Naive thymus-derived CD4-positive, alpha-beta T cell (primary cell): ENCODE measurements at regions not wholly inside any gene's neighbourhood (a gene's known extent, or its start where the extent isn't known, plus 50 kb on each side); places are given as distances from the start of the nearest gene placed in this dataset.

Experiments
- ATAC-seq: fragments of 150-1000 bp; cut with Tn5 transposase; 2 replicates; pipeline ENCODE4 v1.10.0; 2021; ENCODE audit warnings: mild to moderate bottlenecking, moderate library complexity
- CTCF ChIA-PET: fragments of 350-600 bp; sonication (Branson Sonifier 250); formaldehyde crosslinking; loops from one replicate; lab custom pipeline; 2021; ENCODE audit warnings: antibody characterized with exemption; lab: Charles Lee
- POLR2A ChIA-PET: fragments of 350-600 bp; sonication (Branson Sonifier 250); formaldehyde crosslinking; loops from one replicate; lab custom pipeline; 2021; ENCODE audit warnings: antibody characterized with exemption, inconsistent platforms; lab: Charles Lee
- DNase-seq, 9 donors: peaks; one replicate each; pipeline versions ENCODE4 v3.0.0 to v3.0.0-alpha.2; 2020 to 2022; ENCODE audit warnings: mixed read lengths in 1 of 9
- H3K27ac ChIP-seq: one replicate; pipeline ENCODE4 v1.7.0; 2013; ENCODE audit warnings: mild to moderate bottlenecking, low read depth, low read length, moderate library complexity
- H3K27me3 ChIP-seq, 2 donors: one replicate each; pipeline ENCODE4 v1.7.0; 2013; ENCODE audit warnings: low read length in 2 of 2, mild to moderate bottlenecking in 2 of 2, moderate library complexity in 2 of 2; ENCODE audit not compliant: control insufficient read depth in 2 of 2, insufficient read depth in 2 of 2
- H3K36me3 ChIP-seq, 3 experiments: 1 replicate in 2 of 3; 2 replicates in 1 of 3; pipeline ENCODE4 v1.7.0; 2013; ENCODE audit warnings: low read length in 3 of 3, mild to moderate bottlenecking in 3 of 3, moderate library complexity in 1 of 3; ENCODE audit not compliant: insufficient read depth in 3 of 3, control insufficient read depth in 2 of 3
- H3K4me1 ChIP-seq, 2 donors: one replicate each; pipeline ENCODE4 v1.7.0; 2013; ENCODE audit warnings: low read length in 2 of 2, mild to moderate bottlenecking in 2 of 2, moderate library complexity in 1 of 2; ENCODE audit not compliant: control insufficient read depth in 2 of 2, insufficient read depth in 2 of 2
- H3K4me3 ChIP-seq: 2 replicates; pipeline ENCODE4 v1.7.0; 2013; ENCODE audit warnings: mild to moderate bottlenecking, low read length
- H3K9me3 ChIP-seq, 3 experiments: 1 replicate in 2 of 3; 2 replicates in 1 of 3; pipeline ENCODE4 v1.7.0; 2013; ENCODE audit warnings: low read length in 3 of 3; ENCODE audit not compliant: control insufficient read depth in 2 of 3
- H3K27ac Mint-ChIP-seq, 9 donors: one replicate each; pipeline ENCODE4 v1.8.0; 2020 to 2022; ENCODE audit warnings: mixed read lengths in 9 of 9, mild to moderate bottlenecking in 8 of 9, moderate library complexity in 5 of 9, inconsistent platforms in 2 of 9
- H3K27me3 Mint-ChIP-seq, 5 donors: one replicate each; pipeline ENCODE4 v1.8.0; 2021 to 2022; ENCODE audit warnings: mixed read lengths in 5 of 5, mild to moderate bottlenecking in 1 of 5
- H3K36me3 Mint-ChIP-seq, 5 donors: one replicate each; pipeline ENCODE4 v1.8.0; 2020 to 2022; ENCODE audit warnings: mixed read lengths in 5 of 5, mild to moderate bottlenecking in 3 of 5, inconsistent platforms in 1 of 5
- H3K4me1 Mint-ChIP-seq, 7 donors: one replicate each; pipeline ENCODE4 v1.8.0; 2020 to 2022; ENCODE audit warnings: mixed read lengths in 7 of 7, mild to moderate bottlenecking in 3 of 7, inconsistent platforms in 1 of 7
- H3K4me3 Mint-ChIP-seq, 10 donors: one replicate each; pipeline ENCODE4 v1.8.0; 2020 to 2022; ENCODE audit warnings: mild to moderate bottlenecking in 10 of 10, mixed read lengths in 10 of 10, moderate library complexity in 6 of 10, inconsistent platforms in 2 of 10
- H3K9me3 Mint-ChIP-seq, 11 donors: one replicate each; pipeline ENCODE4 v1.8.0; 2020 to 2022; ENCODE audit warnings: mixed read lengths in 11 of 11, mild to moderate bottlenecking in 4 of 11, inconsistent platforms in 1 of 11, moderate library complexity in 1 of 11
- intact Hi-C, 2 donors: fragments of 100-400 bp; cut with micrococcal nuclease; formaldehyde crosslinking; loops; one replicate each; pipeline ENCODE4 v1.15.1; 2023

GRCh38 chr12:113546916-113547863 is 75.5 kb upstream of the LHX5 start:
- Histone ChIP-seq H3K27me3 (no peaks in the 10 kb centered on the region), H3K4me1 (no peaks in the 10 kb centered on the region), H3K9me3 (peaks cover 0 to 12% (median 0%) of the 10 kb centered on the region in 3 experiments), H3K36me3 (no peaks in the 10 kb centered on the region), H3K4me3 (no peak overlapping the region), H3K27ac (no peak overlapping the region)
- CTCF ChIA-PET: no interaction called here
- Mint-ChIP-seq H3K36me3 (peaks cover 0 to 5% (median 0%) of the 10 kb centered on the region in 5 donors), H3K4me1 (no peaks in the 10 kb centered on the region), H3K27me3 (peaks cover 0 to 52% (median 22%) of the 10 kb centered on the region in 5 donors), H3K4me3 (no peak overlapping the region), H3K27ac (no peak overlapping the region), H3K9me3 (peaks cover 0 to 40% (median 12%) of the 10 kb centered on the region in 11 donors)
- ATAC-seq (no peak), DNase-seq (no peak)
- POLR2A ChIA-PET: no interaction called here
- intact Hi-C loops: no loop called here

DNA sequence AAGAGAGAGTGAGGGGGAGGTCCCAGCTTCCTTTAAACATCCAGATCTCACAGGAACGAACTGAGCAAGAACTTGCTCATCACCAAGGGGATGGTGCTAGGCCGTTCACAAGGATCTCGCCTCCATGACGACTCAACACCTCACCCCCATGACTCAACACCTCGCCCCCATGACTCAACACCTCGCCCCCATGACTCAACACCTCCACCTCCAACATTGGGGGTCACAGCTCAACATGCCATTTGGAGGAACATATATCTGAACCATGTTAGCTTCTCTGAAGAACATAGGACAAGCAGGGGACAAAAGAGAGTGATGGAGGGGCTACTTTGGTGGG is 66.0 kb upstream of the LHX5 start:
- Histone ChIP-seq H3K27ac (no peak overlapping the region), H3K4me1 (no peaks in the 10 kb centered on the region), H3K4me3 (no peak overlapping the region), H3K27me3 (no peaks in the 10 kb centered on the region), H3K9me3 (no peaks in the 10 kb centered on the region), H3K36me3 (no peaks in the 10 kb centered on the region)
- ATAC-seq: no peak
- H3K36me3 Mint-ChIP-seq: peaks cover 0 to 11% (median 0%) of the 10 kb centered on the region in 5 donors
- peaks cover 5 to 46% (median 15%) of the 10 kb centered on the region in 11 donors for H3K9me3 Mint-ChIP-seq
- no peak overlapping the region for H3K27ac Mint-ChIP-seq
- H3K27me3 Mint-ChIP-seq: peaks cover 0 to 62% (median 39%) of the 10 kb centered on the region in 5 donors
- H3K4me1 Mint-ChIP-seq: no peaks in the 10 kb centered on the region
- ChIA-PET CTCF (no interaction called here), POLR2A (no interaction called here)
- intact Hi-C loops: no loop called here
- DNase-seq: no peak
- H3K4me3 Mint-ChIP-seq: no peak overlapping the region

DNA sequence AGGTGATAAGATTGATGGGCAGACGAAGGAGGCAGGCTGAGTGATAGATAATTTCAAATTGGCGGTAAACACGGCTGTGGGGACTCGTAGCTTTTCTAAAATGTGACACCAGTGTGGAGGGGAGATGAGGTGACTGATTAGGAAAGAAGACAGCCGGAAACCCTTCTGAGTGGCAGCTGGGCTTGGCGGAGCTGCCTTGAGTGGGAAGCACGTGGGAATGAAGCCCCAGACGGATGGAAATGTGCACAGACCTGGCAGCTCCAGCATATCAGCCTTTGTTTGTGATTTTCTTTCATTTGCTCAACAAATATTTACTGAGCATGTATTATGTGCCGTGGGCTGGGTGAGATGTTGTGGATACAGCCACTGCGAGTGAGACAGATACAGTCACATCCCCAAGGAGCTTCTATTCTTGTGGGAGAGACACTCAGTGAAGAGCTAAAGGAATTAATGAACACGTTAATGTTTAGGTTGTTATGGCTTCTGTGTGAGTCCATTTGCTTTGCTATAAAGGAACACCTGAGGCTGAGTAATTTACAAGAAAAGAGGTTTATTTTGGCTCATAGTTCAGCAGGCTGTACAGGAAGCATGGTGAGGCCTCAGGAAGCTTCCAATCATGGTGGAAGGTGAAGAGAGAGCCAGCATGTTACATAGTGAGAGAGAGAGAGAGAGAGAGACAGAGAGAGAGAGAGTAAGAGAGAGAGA is 65.5 kb upstream of the LHX5 start:
- CTCF ChIA-PET: no interaction called here

GRCh38 chr12:113535100-113535499 is 63.4 kb upstream of the LHX5 start:
- H3K27me3 Mint-ChIP-seq: peaks cover 0 to 50% (median 30%) of the 10 kb centered on the region in 5 donors
- no peak overlapping the region for H3K27ac Mint-ChIP-seq
- Histone ChIP-seq H3K36me3 (no peaks in the 10 kb centered on the region), H3K4me1 (no peaks in the 10 kb centered on the region), H3K4me3 (no peak overlapping the region), H3K27ac (no peak overlapping the region), H3K27me3 (no peaks in the 10 kb centered on the region), H3K9me3 (no peaks in the 10 kb centered on the region)
- CTCF ChIA-PET: no interaction called here
- peaks cover 5 to 33% (median 15%) of the 10 kb centered on the region in 11 donors for H3K9me3 Mint-ChIP-seq
- H3K4me1 Mint-ChIP-seq: no peaks in the 10 kb centered on the region
- H3K4me3 Mint-ChIP-seq: no peak overlapping the region
- POLR2A ChIA-PET: no interaction called here
- peaks cover 0 to 11% (median 0%) of the 10 kb centered on the region in 5 donors for H3K36me3 Mint-ChIP-seq
- ATAC-seq: no peak
- intact Hi-C loops: no loop called here
- DNase-seq: no peak

More for the DNA sequence above, 65.5 kb upstream of the LHX5 start:
- H3K27ac Mint-ChIP-seq: no peak overlapping the region
- H3K4me1 Mint-ChIP-seq: no peaks in the 10 kb centered on the region
- Histone ChIP-seq H3K27ac (no peak overlapping the region), H3K36me3 (no peaks in the 10 kb centered on the region), H3K4me3 (no peak overlapping the region), H3K9me3 (no peaks in the 10 kb centered on the region), H3K27me3 (no peaks in the 10 kb centered on the region), H3K4me1 (no peaks in the 10 kb centered on the region)
- ATAC-seq (no peak), DNase-seq (no peak)
- peaks cover 0 to 11% (median 0%) of the 10 kb centered on the region in 5 donors for H3K36me3 Mint-ChIP-seq
- peaks cover 0 to 57% (median 39%) of the 10 kb centered on the region in 5 donors for H3K27me3 Mint-ChIP-seq
- H3K9me3 Mint-ChIP-seq: peaks cover 5 to 46% (median 15%) of the 10 kb centered on the region in 11 donors
- intact Hi-C loops: no loop called here
- H3K4me3 Mint-ChIP-seq: no peak overlapping the region
- POLR2A ChIA-PET: no interaction called here

- Histone ChIP-seq H3K4me1 (no peaks in the 10 kb centered on the region), H3K36me3 (no peaks in the 10 kb centered on the region), H3K27ac (no peak overlapping the region), H3K27me3 (no peaks in the 10 kb centered on the region), H3K4me3 (no peak overlapping the region), H3K9me3 (no peaks in the 10 kb centered on the region)
- Mint-ChIP-seq H3K36me3 (peaks cover 0 to 11% (median 0%) of the 10 kb centered on the region in 5 donors), H3K27me3 (peaks cover 0 to 56% (median 33%) of the 10 kb centered on the region in 5 donors), H3K27ac (no peak overlapping the region), H3K4me1 (no peaks in the 10 kb centered on the region), H3K9me3 (peaks cover 5 to 28% (median 15%) of the 10 kb centered on the region in 11 donors), H3K4me3 (no peak overlapping the region)
- intact Hi-C loops: no loop called here
- ATAC-seq: no peak
- DNase-seq: no peak
- ChIA-PET POLR2A (no interaction called here), CTCF (no interaction called here)
Observed at GRCh38 chr12:113534555-113534954, 62.9 kb upstream of the LHX5 start.

DNA sequence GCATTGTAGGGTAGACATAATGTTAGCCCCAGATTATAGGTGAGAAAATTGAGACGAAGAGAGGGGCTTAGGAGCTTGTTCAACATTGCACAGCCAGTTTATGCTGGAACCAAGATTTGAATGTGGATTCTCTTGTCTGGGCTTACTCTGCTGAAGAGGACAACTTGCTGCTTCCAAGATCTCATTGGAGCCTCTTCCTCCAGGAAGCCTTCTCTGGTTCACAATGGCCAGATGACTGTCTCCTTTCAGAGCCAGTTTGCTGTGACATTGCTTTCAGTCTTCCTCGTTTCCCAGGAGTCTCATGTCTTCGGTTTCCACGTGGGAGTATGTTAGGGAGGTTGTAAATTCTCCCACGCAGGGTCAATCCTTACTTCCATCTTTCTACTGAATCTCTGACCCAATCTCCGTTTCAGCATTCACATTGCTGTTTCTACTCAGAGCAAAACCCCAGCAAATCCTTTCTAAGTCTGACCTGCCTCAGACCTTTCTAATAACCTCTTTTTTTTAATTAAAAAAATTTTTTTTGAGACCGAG is 62.2 kb upstream of the LHX5 start:
- Mint-ChIP-seq H3K36me3 (peaks cover 0 to 11% (median 0%) of the 10 kb centered on the region in 5 donors), H3K4me1 (no peaks in the 10 kb centered on the region)
- POLR2A ChIA-PET: no interaction called here

More for the DNA sequence above, 62.2 kb upstream of the LHX5 start:
- peaks cover 5 to 27% (median 15%) of the 10 kb centered on the region in 11 donors for H3K9me3 Mint-ChIP-seq
- H3K27me3 Mint-ChIP-seq: peaks cover 0 to 59% (median 35%) of the 10 kb centered on the region in 5 donors
- intact Hi-C loops: no loop called here
- H3K27ac ChIP-seq: no peak overlapping the region
- no peaks in the 10 kb centered on the region for H3K27me3 ChIP-seq
- no peaks in the 10 kb centered on the region for H3K4me1 ChIP-seq
- H3K36me3 ChIP-seq: no peaks in the 10 kb centered on the region
- ATAC-seq (no peak), DNase-seq (no peak)
- CTCF ChIA-PET: no interaction called here
- H3K27ac Mint-ChIP-seq: no peak overlapping the region
- no peak overlapping the region for H3K4me3 Mint-ChIP-seq
- no peaks in the 10 kb centered on the region for H3K9me3 ChIP-seq
- no peak overlapping the region for H3K4me3 ChIP-seq
